HG03159 (cell line): ENCODE measurements at regions not wholly inside any gene's neighbourhood (a gene's known extent, or its start where the extent isn't known, plus 50 kb on each side); places are given as distances from the start of the nearest gene placed in this dataset.
"Not testable (repeated sequence)": the region's sequence is repeated elsewhere in the genome, so short reads cannot be mapped to it uniquely, and the experiment has no call there.

Experiments used
- ATAC-seq: cut with Tn5 transposase; IDR thresholded peaks from one replicate; pipeline ENCODE4 v1.9.1; 2021; ENCODE audit warnings: mild to moderate bottlenecking, moderate library complexity; ENCODE audit not compliant: unreplicated experiment

DNA sequence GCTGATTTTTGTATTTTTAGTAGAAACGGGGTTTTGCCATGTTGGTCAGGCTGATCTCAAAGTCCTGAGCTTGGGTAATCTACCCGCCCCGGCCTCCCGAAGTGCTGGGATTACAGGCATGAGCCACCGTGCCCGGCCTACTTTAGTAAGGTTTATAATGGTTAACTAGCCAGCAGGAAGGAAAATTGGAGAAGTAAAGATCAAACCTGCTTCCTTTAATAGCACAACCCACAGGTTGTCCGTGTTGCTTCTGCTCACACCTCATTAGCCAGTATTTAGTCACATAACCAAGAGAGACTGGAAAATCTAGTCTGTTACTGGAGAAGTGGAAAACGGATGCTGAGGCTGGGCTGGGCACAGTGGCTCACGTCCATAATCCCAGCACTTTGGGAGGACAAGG lies 51.9 kb upstream of the TBL1XR1 start:
- no peak for ATAC-seq

DNA sequence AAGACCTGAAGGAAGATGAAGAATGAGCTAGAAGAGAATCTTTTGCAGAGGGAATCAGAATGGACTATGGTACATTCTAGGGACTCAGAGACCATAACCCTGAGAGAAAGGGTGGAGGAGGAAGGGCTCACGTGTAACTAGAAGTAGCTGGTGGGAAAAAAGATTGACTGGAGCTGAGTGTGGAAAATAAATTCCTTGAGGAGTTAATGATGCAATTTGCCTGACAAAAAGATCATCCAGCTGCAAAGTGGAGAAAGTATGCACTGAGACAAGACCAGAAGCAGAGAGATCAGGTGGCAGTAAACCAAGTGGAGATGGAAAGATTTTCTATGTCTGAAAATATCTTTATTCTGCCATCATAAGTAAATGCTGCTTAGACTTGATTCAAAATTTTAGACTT lies 52.9 kb upstream of the TBL1XR1 start:
- ATAC-seq, result no peak

DNA sequence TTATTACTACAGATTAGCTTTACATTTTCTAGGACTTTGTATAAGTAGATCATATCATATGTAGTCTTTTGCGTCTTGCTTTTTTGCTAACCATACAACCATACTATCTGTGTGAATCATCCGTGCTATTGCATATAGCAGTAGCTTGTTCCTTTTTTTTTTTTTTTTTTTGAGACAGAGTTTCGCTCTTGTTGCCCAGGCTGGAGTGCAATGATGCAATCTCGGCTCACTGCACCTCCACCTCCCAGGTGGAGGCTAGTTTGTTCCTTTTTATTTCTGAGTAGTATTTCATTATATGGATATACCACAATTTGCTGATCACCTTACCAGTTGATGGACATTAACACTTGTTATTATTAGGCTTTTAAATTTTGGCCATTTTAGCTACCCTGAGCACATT lies 54.5 kb upstream of the TBL1XR1 start:
- peak; percentile 40 for ATAC-seq

DNA sequence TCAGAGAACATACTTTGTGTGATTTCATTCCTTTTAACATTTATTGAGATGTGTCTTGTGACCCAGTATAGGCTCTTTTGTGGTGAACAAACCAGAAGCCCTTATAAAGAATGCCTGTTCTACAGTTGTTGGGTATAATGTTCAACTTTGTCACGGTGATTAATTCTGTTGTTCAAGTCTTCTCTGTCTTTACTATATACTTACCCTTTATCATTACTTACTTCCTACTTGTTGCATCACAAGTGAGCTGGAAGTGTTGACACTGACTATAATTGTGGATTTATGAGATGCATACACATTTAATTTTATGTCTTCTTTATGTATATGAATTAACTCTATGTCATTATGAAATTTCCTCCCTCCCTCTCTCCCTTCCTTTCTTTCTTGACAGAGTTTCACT lies 59.7 kb upstream of the TBL1XR1 start:
- no peak for ATAC-seq

DNA sequence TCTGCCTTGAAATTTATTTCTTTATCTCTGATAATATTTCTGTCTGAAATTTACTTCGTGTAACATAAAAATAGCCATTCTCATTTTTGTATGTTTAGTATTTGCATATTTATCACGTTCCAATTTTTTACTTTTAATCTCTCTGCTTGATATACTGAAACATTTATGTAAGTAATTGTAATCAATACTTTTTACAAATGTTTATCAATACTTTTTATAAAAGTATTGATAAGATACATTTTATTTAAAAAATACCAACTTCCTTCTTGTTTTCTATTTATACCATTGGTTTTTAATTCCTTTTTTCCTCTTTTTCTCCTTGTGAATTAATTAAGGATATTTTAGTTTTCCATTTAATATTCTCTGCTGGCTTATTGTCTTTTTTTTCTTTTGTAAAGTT lies 60.3 kb upstream of the TBL1XR1 start:
- no peak for ATAC-seq

DNA sequence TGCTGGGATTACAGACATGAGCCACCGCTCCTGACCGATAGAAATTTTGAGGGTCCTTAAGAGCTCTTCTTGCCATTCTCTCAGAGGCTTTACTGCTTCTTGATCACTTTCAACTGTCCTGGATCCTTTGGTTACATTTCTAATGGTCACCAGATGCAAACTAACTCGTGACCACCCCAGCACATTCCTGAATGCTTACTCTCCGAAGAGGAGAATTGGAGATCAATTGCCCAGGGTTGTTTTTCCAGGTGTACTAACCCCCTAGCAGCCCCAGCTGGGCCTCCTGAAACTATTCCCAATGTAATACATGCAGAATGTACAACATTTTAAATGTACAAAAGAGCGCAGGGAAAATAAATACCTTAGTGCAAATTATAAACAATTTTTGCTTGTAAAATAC lies 65.1 kb upstream of the TBL1XR1 start:
- ATAC-seq, result no peak

DNA sequence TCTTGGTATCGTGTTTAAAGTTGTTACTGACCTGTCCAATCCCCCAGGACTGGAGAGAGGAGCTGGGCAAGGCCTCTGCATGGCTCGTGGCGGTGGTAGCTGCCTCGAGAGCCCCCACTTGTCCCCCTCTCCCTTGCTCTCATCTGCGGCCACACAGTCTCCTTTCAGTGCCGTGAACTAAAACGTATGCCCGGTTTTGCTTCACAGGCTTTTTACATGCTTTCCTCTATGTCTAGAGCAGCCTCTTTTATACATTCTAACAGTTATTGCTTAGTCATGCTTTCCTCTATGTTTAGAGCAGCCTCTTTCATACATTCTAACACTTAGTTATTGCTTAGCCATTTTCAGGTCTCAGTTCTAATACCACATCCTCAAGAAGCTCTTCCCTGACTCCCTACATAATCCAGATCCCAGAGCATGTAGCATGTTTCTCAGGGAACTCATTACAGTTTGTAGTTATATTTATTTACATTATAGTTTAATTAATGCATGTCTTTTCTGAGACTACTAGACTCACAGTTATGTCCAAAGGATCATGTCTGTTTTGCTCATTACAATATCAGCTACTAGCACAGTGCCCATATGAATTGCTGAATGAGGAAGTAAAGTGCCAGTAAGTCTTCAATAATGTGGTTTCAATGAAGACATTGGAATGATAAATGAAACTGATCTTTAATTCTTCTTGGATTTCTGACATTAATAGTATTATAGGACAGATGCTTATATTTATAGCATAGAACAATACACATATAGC lies 66.5 kb upstream of the TBL1XR1 start:
- ATAC-seq, result no peak

DNA sequence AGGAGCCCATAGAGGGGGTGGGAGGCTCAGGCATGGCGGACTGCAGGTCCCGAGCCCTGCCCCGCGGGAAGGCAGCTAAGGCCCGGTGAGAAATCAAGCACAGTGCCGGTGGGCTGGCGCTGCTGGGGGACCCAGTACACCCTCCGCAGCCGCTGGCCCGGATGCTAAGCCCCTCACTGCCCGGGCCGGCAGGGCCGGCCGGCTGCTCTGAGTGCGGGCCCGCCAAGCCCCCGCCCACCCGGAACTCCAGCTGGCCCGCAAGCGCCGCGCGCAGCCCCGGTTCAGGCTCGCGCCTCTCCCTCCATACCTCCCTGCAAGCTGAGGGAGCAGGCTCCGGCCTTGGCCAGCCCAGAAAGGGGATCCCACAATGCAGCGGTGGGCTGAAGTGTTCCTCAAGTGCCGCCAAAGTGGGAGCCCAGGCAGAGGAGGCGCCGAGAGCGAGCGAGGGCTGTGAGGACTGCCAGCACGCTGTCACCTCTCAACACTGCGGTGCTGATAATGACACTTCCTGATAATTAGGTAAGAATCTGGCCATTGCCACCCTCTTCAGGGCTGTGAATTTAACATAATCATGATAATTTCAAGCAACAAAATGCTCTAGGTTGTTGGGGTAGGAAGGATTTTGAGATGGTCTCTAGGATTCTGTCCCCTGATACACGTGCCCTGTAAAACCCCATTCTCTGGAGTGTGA lies 74.7 kb upstream of the TBL1XR1 start:
- ATAC-seq, result not testable (repeated sequence)

DNA sequence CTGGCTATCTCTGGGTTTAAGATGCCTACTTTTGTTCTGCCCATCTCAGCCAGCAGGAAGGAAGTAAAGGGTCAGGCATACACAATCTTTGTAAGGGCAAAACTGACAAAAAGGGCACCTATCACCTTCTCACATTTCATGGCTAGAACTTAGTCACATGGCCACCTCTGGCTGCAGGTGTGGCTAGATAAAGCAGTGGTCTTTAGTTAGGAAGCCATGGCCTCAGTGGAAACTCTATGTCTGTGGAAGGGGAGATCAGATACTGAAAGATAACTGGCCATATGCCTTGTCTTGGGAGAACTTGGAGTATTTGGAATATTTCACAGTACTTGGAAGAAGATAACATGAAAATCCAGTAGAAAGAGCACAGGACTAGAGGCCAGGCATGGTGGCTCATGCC lies 80.7 kb upstream of the TBL1XR1 start:
- no peak for ATAC-seq

DNA sequence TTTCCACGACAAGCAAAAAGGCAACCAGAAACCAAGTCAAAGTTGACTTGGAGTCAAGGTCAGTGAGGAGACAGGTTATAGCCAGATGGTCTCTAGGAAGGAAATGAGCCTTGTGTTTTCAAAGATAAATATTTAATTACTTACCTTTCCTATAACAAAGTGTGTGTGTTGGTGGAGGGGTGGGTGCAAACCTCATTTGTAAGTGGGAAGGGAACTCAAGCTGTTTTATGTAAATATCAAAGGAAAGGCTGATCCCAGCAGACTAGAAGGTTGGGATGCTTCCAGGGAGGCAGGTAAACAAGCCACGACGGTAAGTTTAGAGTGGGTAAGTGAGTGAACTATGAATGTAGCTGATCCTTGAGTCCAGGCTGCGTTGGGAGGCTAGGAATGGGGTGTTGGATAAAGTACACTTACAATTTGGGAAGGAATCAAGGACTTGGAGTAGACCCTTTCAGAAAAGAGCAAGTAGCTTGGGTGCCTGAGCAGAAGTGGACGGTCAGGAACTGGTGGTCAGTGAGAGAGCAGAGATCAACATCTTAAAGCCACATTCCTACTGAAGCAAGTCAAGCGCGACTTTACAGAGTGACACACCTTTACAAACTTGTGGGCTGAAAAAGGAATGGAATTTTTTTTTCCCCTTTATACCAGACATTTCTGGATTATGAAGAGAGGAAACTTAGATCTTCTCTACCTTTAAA lies 82.0 kb upstream of the TBL1XR1 start:
- ATAC-seq, result no peak

DNA sequence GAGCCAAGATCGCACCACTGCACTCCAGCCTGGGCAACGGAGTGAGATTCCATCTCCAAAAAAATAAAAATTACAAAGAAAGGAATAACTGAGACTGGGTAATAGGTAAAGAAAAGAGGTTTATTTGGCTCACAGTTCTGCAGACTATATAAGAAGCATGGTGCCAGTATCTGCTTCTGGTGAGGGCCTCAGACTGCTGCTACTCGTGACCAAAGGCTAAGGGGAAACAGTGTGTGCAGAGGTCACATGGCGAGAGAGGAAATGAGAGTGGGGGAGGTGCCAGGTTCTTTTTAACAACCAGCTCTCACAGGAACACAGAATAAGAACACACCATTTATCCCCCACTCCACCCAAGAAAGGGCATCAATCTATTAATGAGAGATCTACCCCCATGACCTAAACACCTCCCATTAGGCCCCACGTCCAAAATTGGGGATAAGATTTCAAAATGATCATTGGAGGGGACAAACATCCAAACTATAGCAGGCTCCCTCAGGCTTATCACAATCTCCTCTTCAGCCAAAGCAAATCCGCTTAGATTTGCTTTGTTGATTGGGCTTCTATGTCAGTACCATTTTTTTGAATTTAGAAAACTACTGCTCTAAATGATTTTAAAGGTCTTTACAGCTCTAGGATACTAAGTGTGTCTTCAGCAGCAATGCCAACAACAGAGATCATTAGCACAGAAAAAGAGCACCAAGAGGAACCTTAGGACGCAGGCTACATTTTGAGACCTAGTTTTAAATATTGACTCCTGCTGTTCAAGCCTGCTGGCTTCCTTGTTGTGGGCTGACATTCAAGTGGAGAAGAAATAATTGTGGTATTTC lies 84.2 kb upstream of the TBL1XR1 start:
- ATAC-seq, result no peak

DNA sequence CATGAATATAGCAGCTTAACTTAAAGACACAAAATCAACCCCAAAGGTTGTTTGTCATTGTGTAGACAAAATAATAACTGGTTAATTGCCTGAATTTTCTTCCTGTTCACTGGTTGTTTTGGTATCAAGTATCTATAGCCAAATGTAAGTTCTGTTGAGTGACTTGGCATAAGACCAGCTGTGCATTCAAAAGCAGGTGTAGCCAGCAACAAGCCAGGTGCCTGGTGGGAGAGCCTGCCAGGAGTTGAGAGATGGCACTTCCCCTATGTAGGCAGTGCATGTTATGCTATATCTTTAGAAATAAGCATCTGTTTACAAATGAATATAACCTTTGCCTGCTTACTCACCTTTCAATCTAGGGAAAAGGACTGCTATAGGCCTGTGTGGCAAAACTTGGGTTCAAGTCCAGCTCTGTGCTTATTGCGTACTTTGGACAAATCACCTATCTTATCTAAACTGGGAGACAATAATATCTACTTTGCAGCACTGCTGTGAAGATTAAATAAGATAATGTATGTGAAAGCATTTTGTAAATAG lies 84.9 kb upstream of the TBL1XR1 start:
- ATAC-seq, result no peak

DNA sequence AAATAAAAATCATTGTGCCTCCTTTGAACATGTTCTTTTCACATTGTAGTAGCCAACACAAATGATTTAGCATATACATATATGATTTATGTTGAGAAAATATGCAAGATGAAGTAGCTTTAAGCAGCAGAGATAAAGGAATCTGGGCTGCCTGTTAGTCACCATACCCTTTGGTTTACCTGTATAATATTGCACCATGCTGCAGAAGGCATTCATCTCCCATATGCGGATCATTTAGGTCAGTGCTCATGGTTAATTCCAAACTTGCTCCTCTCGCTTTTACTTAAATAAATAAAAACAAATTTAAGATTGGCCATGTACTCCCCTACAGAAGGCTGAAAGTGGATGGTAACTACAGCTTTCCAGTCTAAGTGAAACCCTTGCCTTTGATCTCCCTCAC lies 86.7 kb upstream of the TBL1XR1 start:
- no peak for ATAC-seq

DNA sequence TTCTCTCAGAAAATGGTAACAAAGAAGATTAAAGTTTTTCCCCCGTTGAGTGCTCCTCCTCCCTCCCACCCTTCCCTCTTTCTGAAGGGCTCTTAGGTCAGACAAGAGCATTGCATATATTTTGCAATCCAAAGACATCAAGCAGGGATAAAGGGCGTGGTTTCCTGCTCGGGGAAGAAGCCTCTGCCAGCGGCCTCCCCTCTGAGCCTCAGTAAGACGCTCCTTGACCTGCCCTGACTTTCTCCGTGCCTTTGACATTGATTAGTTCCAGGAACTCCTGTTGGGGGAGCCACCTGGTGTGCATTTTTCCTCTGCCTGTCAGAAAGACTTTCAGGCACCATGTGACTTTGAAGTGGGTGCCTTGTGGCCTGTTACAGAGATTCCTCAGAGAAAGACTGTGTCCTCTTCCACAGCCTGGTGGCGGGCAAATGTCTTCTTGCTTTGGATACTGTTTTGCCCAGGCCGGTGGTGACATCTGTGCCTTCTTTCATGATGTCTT lies 87.2 kb upstream of the TBL1XR1 start:
- ATAC-seq, result no peak

DNA sequence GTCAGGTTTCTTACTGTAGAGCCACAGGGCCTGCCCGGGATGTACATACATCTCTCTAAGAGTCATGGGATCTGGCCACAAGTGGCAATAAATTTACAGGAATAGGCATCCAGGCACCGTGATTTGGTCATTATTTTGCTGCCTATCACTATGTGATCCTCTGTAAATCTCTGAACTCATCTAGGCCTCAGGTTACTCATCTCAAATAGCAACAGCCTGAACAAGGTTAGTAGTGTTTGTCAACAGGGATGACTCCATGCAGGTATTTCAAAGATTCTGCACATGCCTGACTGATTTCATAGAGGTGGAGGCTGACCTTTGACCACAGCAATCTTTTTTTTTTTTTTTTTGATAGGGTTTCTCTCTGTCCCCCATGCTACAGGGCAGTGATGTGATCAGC lies 88.8 kb upstream of the TBL1XR1 start:
- no peak for ATAC-seq

DNA sequence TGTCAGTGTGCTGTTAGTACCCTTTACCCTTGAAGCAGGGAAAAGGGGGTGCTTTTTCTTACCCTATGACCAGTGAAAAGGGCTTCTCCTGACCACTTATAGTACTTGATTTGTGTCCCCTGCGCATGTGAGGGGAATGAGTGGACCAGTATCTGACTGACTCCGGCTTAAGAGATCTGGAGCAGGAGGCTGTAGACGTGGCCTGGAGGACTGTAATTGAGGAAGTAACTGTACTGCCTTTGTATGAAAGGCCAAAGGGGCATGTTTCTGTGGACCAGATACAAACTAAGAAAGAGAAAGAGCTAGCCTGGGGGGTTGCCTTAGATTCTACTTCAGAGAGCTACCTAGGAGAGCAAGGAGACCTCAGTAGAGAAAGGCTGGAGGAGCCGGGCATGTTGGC lies 89.9 kb upstream of the TBL1XR1 start:
- ATAC-seq, result no peak

DNA sequence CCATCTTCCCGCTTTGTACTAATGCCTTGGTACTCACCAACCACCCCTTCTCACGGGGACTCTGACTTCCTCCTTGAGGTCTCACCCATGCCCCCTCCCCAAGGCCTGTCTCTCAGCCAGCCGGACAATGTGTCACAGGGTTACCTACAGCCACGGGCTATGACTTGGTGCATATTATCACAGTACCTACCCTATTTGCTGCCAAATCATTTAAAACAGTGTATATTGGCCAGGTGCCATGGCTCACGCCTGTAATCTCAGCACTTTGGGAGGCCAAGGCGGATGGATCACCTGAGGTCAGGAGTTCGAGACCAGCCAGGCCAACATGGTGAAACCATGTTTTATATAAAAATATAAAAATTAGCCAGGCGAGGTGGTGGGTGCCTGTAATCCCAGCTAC lies 93.4 kb upstream of the TBL1XR1 start:
- ATAC-seq, result no peak

DNA sequence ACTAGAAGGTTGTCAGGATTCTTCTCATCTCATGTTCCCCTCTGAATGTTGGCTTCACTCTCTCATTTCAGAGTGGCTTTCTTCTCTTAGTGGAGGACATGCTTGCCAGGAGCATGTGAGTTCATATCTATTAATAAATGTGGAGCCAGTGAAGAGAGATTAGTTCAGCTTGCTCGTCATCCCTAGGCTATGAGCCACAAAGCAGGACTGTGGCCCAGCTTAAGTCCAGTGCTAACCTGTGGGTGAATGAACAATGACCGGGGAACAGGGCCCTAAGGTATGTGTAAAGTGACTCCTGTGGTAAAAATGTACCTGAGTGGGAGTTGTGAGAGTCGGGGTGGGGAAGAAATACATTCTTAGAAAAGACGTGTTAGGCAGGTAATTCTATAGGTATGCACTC lies 96.9 kb upstream of the TBL1XR1 start:
- no peak for ATAC-seq

DNA sequence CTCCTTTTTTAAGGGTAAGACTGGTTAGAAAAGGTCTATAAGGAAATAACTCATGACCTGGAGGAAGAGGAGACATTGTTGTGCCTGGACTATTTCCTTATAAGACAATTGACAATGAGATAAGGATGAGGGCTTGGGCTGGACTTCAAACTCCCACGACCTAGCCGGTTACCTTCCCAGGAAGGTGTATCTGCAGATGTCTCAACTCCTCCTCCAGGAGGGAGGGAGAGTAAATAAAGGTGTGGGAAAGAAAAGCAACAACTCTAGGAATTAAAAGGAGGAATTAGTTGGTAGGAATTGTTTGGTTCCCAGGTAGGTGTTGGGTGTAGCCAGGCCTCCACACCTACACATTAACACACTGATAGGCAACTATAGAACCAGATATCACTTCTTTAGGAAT lies 97.8 kb upstream of the TBL1XR1 start:
- no peak for ATAC-seq

DNA sequence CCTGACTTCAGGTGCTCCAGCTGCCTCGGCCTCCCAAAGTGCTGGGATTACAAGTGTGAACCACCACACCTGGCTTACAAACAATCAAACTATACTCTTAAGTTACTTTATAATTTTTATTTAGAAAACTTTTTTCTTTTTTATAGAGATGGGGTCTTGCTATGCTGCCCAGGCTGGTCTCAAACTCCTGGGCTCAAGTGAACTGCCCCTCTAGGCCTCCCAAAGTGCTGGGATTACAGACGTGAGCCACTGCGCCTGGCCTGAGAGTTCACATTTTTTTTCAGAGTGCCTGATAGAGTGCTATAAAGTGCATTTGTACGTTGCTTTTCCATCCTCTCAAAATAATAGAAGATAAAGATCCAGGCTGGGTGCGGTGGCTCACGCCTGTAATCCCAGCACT lies 102.0 kb upstream of the TBL1XR1 start:
- no peak for ATAC-seq
